GM18858 (cell line): ENCODE measurements at regions not wholly inside any gene's neighbourhood (a gene's known extent, or its start where the extent isn't known, plus 50 kb on each side); places are given as distances from the start of the nearest gene placed in this dataset.

ENCODE experiments used
- ATAC-seq: cut with Tn5 transposase; IDR thresholded peaks from one replicate; pipeline ENCODE4 v1.9.1; 2021; ENCODE audit not compliant: unreplicated experiment

GRCh38 chr4:175514174-175514573 is 297.9 kb downstream of the GPM6A start:
- no peak for ATAC-seq

GRCh38 chr4:175530655-175531054 is 281.4 kb downstream of the GPM6A start:
- no peak for ATAC-seq

DNA sequence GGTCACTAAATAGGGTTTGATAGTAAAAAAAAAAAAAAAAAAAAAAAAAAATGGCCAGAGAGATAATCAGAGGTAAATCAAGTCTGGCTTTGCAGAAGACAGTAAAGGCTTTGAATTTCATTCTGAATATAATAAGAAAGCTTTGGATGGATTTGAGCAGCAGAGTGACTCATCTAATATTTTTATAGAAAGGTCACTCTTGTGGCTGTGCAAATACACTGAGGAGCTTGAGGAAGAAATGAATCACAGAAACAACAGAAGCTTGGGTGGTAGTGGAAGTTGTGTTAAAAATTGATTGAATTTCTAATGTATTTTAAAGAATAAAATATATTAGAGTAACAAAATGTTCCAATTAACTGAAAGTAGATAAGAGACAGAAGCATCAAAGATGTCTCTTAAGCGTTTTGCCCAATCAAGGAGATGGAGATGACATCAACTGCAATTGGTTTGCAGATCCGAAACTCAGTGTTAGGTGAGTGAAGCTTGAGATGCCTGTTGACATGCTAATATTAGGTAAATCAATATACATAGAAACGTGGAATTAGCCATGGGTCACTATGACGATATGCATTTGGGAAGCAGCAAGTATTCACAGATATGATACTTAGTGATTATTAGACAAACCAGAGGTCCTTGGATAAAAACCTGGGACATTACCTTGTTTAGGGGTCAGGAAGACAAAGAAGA is 280.5 kb downstream of the GPM6A start:
- ATAC-seq = no peak

GRCh38 chr4:175536852-175537453 is 275.1 kb downstream of the GPM6A start:
- ATAC-seq = peak; percentile 86

- no peak for ATAC-seq
Measured at GRCh38 chr4:175539498-175539897, 272.6 kb downstream of the GPM6A start.

GRCh38 chr4:175540151-175540550 is 271.9 kb downstream of the GPM6A start:
- no peak for ATAC-seq

- no peak for ATAC-seq
Measured at GRCh38 chr4:175540732-175541131, 271.3 kb downstream of the GPM6A start.

DNA sequence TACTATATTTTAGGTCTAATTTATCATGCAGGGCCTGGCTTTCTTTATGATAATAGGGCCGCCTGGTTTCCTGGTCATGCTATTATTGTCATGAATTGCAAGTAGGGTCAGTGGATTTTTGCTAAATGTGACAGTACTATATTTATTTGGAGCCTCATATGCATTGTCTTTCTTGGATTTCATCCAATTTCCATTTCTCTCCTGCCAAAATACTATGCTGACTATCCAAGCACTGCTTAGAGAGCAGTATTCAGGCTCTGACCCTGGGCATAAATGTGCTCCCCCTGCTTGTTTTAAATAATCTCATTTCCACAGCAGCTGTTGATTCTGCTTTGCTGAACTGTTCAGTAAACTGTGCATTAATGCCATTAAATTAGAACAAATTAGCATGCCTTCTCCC is 269.3 kb downstream of the GPM6A start:
- no peak for ATAC-seq

DNA sequence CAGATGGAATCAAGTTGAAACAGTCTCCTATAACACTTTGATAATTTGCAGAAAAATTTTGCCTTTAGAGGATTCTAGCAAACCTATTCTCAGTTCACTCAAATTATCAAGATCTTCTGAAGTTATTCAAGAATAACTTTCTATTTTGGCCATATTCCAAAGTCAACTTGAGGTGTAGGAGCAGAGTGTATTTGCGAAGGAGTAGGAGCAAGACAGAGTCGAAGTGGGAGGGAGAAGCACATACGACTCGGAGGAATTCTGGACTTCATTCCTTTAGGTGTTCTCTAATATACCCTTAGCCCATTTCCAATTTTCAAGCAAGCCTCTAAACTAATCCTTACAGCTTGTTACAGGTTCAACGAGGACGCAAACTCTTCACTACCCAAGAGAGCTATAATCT is 252.9 kb downstream of the GPM6A start:
- ATAC-seq = no peak

DNA sequence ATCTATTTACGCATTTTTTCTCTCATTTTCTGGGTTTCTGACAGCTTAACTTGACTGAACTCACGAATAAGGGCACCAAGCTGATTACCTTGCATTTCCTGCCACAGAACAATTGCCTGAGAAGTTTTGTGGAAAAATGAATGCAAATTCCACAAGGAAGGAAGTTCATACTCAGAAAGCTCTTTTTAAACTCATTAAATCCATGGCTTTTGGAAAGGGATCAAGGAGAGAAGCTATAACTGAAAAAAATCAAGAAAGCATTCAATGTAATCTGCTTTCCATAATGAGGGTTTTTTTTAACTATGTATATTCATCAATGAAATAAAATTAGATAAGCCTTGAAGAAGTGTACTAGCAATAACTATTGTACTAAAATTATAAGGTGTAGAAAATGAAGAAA is 252.5 kb downstream of the GPM6A start:
- ATAC-seq = no peak

DNA sequence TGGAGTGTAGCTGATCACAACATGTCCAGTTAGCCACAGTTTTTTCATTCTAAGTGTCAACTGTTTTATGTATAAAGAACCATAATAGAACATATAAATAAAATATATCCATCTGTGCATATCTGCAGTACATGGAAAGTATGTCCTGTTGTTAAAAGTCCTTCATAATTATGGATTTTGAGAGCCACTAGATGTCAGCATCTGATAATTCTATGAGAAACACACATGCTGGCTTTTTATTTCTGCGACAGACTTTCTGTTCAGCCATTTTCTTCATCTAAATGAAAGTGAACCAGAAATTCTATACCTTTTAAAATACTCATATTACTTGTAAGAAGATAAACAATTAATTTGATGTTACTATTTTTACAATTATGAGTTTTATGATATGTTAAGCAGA is 251.5 kb downstream of the GPM6A start:
- no peak for ATAC-seq

GRCh38 chr4:175561696-175562095 is 250.4 kb downstream of the GPM6A start:
- no peak for ATAC-seq

DNA sequence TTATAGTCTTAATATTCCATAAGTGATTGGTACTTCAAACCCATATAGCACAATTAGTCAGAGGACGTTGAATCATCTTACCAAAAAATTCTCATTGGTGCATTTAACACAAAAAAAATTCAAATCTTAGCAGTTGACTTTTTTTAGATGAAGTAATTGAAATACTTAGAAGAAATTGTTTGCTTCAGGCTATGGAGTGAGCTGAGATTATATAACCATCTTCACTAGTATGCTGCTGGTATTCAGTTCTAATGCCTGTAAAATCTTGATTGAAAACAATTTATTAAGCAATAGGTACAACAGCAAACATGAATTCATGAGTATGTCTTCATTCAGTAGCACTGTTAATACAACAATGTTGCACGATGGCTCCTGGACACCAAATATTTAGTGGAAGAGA is 250.0 kb downstream of the GPM6A start:
- ATAC-seq = no peak

DNA sequence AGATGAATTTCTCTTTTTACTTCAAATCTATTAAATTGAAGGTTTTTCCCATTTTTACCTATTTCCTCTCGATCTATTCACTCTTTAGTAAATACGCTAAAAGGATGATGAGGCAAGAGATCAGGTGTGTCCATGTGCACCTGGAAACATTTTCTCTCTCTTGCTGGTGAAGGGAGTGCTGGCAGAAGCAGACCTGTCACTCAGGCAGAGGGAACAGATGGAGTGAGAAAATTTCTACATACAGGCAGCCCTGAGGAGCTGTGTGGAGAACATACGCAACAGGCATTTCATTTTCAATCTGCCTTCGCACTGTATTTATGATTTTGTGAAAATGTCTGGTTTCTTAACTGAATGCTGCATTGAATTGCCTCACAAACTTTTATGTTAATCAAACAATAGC is 249.5 kb downstream of the GPM6A start:
- ATAC-seq = no peak
